ENCODE measurements at regions not wholly inside any gene's neighbourhood (a gene's known extent, or its start where the extent isn't known, plus 50 kb on each side); places are given as distances from the start of the nearest gene placed in this dataset.

DNA sequence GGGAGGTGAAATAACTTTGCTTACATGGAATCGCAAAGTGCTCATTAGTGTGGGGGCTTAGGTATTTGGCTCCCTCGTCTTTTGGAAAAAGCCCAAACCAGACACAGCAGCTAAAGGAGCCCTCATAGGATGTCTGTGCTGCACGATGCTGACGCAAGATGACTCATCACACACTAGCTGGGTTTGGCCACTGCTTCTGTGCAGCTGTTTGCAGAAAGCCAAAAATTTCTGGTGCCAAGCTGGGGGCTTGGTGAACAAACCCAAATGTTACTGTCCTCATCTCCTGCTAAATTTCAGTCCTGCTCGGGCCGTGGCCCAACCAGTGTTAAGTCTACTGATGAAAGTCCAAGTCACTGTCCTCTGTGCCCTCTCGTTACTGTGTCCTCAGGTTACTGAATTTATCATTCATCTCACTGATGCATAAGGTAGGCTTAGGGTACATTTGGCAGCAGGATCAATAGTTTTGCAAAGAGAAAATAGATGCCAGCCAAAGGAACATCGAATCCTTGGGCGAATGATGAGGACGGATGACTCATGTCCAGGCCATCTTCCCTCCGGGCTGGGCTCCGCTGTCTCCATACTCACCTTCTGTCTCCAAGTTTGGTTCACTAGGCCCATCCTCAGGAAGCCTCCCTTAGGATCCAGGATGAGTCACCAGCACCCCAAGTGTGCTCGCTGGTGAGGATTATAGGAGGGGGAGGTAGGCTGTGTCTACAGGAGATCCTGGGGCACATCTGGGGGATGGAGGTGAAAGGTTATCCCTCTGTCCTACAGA, 177.7 kb downstream of the ADSS2 start:
- peak; percentile 83 for DNase-seq (ENCODE audit: low read depth)
- TF ChIP-seq, protein P1, sequence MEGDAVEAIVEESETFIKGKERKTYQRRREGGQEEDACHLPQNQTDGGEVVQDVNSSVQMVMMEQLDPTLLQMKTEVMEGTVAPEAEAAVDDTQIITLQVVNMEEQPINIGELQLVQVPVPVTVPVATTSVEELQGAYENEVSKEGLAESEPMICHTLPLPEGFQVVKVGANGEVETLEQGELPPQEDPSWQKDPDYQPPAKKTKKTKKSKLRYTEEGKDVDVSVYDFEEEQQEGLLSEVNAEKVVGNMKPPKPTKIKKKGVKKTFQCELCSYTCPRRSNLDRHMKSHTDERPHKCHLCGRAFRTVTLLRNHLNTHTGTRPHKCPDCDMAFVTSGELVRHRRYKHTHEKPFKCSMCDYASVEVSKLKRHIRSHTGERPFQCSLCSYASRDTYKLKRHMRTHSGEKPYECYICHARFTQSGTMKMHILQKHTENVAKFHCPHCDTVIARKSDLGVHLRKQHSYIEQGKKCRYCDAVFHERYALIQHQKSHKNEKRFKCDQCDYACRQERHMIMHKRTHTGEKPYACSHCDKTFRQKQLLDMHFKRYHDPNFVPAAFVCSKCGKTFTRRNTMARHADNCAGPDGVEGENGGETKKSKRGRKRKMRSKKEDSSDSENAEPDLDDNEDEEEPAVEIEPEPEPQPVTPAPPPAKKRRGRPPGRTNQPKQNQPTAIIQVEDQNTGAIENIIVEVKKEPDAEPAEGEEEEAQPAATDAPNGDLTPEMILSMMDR (IDR thresholded peaks at IDR 0.05; ENCODE audit: control insufficient read depth, insufficient read depth, low read depth, low read length, missing control alignments): no peak
- H3K4me3 ChIP-seq (ENCODE audit: control insufficient read depth, low read depth, low read length): peak overlapping the region; percentile 32

DNA sequence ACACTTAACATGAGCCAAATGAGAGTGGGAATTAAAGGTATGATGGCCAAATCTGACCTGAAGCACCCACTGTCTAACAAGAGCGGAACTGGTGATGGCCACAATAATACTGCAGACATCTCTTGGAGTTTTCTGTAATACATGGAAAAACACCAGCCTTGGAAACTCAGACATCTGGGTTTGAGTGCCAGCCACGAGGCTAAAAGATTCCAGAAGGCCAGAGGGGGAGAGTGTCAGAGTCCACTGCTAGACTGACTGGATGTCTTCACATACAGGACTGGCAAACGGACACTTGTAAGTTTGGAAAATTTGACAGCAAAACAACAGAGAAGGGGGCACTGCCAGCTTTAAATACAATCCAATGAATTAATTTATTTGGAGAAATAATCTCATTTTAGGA, 175.1 kb downstream of the ADSS2 start:
- H3K4me3 ChIP-seq (ENCODE audit: control insufficient read depth, low read depth, low read length): no peak overlapping the region
- DNase-seq (ENCODE audit: low read depth): no peak
- TF ChIP-seq, protein P1 (IDR thresholded peaks at IDR 0.05; ENCODE audit: control insufficient read depth, insufficient read depth, low read depth, low read length, missing control alignments): no peak

DNA sequence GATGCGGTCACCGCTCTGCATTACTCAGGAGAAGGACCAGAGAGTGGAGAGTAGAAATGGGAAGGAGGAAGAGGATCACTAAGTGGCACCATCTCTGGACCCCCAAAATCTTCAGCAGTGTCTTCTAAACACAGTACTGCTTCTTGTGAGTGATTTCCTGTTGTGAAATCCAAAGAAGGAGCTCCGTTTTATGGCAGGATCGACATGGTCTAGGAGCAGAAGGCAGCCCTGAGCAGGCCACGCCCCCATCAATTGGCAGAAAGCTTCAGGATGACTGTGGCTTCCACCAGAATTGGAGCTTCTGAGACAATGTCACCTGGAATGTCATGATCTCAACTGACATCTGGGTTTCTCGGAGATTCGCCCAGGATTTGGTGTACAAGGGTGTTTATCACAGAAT, 171.5 kb downstream of the ADSS2 start:
- H3K4me3 ChIP-seq (ENCODE audit: control insufficient read depth, low read depth, low read length): no peak overlapping the region
- TF ChIP-seq, protein P1 (IDR thresholded peaks at IDR 0.05; ENCODE audit: control insufficient read depth, insufficient read depth, low read depth, low read length, missing control alignments): no peak
- no peak for DNase-seq (ENCODE audit: low read depth)

DNA sequence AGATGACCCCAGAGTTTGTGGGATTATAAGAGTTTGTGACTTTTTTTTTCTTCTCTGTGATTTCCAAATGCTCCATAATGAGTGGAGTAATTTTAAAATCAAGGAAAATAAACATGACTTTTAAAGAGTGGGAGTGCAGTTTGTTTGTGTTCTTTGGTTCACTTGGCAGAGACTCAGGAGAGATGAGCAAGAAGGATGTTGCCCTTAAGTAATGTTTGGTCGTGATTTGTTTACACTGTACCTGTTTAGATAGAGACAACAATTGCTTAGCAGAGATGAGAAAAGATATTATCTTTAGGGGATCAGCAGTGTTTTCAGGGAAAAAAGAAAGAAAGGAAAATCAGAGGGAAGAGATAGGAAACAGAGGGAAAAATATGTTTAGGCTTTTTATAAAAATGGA, 170.8 kb downstream of the ADSS2 start:
- TF ChIP-seq, protein P1 (IDR thresholded peaks at IDR 0.05; ENCODE audit: control insufficient read depth, insufficient read depth, low read depth, low read length, missing control alignments): no peak
- DNase-seq (ENCODE audit: low read depth): no peak
- H3K4me3 ChIP-seq (ENCODE audit: control insufficient read depth, low read depth, low read length): no peak overlapping the region

DNA sequence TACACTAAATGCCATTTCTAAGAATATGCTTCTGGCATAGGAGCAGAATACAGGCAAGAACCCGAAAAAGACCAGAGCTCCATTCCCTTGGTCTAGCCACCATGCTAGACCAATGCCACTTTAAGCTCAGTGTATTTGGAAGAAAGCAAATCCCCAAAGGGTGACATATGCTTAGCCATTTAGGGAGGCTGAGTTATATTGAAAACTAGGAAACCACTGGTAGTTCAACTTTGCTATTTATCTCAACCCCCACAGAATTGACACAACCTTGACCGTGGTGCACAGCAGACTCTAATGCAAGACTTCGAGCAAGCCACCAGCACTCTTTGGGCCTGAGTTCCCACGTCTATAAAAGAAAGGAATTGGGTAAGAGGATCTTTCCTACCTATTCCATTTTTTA, 167.9 kb downstream of the ADSS2 start:
- TF ChIP-seq, protein P1 (IDR thresholded peaks at IDR 0.05; ENCODE audit: control insufficient read depth, insufficient read depth, low read depth, low read length, missing control alignments): no peak
- no peak overlapping the region for H3K4me3 ChIP-seq (ENCODE audit: control insufficient read depth, low read depth, low read length)
- DNase-seq (ENCODE audit: low read depth): no peak

DNA sequence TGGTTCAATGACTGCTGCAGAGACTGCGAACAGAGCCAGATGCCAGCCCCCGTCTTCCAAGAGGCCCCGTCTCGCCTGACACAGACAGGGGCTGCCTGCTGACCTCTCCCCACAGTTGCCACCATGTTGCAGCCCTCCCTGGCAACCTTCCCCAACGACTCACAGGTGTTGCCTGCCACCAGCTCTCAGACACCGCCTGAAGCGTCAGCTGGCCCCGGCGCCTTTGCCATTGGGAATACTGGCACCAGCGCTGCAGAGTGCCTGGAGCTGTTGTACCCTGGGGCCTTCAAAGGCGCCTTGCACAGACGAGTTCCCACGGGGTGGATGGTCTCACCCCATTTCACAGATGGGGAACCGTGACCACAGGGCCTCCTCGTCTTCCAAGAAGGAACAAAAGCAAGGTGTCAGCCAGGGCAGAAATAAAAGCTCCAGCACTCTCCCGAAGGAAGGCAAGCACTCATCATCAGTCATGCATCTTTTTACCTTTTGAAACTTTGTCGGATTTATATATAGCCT, 167.0 kb downstream of the ADSS2 start:
- no peak overlapping the region for H3K4me3 ChIP-seq (ENCODE audit: control insufficient read depth, low read depth, low read length)
- TF ChIP-seq, protein P1 (IDR thresholded peaks at IDR 0.05; ENCODE audit: control insufficient read depth, insufficient read depth, low read depth, low read length, missing control alignments): no peak
- no peak for DNase-seq (ENCODE audit: low read depth)
